ENCODE measurements at regions not wholly inside any gene's neighbourhood (a gene's known extent, or its start where the extent isn't known, plus 50 kb on each side); places are given as distances from the start of the nearest gene placed in this dataset.

GRCh38 chr4:22097596-22097995 lies 149.0 kb upstream of the KCNIP4 start:
- H3K9me2 ChIP-seq (ENCODE audit: low read depth, low read length): no peaks in the 10 kb centered on the region
- no peak overlapping the region for H2AFZ ChIP-seq (ENCODE audit: low read length)
- no peaks in the 10 kb centered on the region for H3K36me3 ChIP-seq (ENCODE audit: insufficient read depth, low read length)
- H3K4me3 ChIP-seq (ENCODE audit: low read depth, low read length, poor library complexity, severe bottlenecking): no peak overlapping the region
- no peak for TF ChIP-seq CTCF (IDR thresholded peaks at IDR 0.05; ENCODE audit: low read length)
- TF ChIP-seq EZH2 (IDR thresholded peaks at IDR 0.05; ENCODE audit: borderline replicate concordance, low read length): no peak
- H3K27ac ChIP-seq (ENCODE audit: low read depth, low read length, poor library complexity, severe bottlenecking): no peak overlapping the region
- H4K20me1 ChIP-seq (ENCODE audit: insufficient read depth, low read length): no peaks in the 10 kb centered on the region
- H3K9ac ChIP-seq (ENCODE audit: low read length): no peak overlapping the region
- H3K9me3 ChIP-seq (ENCODE audit: low read length): no peaks in the 10 kb centered on the region
- no peaks in the 10 kb centered on the region for H3K4me1 ChIP-seq (ENCODE audit: insufficient read depth, low read length, severe bottlenecking)
- no peaks in the 10 kb centered on the region for H3K79me2 ChIP-seq (ENCODE audit: insufficient read depth, low read length)
- no peaks in the 10 kb centered on the region for H3K27me3 ChIP-seq (ENCODE audit: insufficient read depth, low read length)
- no peaks in the 10 kb centered on the region for H3F3A ChIP-seq (ENCODE audit: insufficient read depth, low read length)
- H3K4me2 ChIP-seq (ENCODE audit: low read length): no peak overlapping the region

DNA sequence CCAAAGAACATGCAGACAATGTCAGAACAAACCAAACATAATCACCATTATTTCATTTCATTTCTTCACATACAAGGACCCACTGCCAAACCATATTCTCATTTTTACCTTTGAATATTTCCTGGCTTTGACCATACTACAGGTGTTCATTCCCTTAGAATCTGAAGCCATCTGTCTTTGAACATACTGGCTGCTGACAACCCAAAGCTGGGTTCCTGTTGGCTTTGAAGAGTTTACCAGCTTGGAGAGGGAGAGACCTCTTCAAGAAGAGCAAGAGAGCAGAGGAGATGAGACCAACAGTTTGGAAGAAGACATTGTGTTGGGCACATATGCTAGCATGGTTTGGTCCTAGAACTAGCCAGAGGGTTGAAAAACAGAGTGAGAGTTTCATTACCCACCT lies 145.6 kb upstream of the KCNIP4 start:
- Histone ChIP-seq H2AFZ (ENCODE audit: low read length) (no peak overlapping the region), H3K9me2 (ENCODE audit: low read depth, low read length) (no peaks in the 10 kb centered on the region), H4K20me1 (ENCODE audit: insufficient read depth, low read length) (no peaks in the 10 kb centered on the region), H3K9ac (ENCODE audit: low read length) (no peak overlapping the region), H3K36me3 (ENCODE audit: insufficient read depth, low read length) (no peaks in the 10 kb centered on the region), H3K9me3 (ENCODE audit: low read length) (no peaks in the 10 kb centered on the region), H3K4me1 (ENCODE audit: insufficient read depth, low read length, severe bottlenecking) (no peaks in the 10 kb centered on the region), H3K27me3 (ENCODE audit: insufficient read depth, low read length) (no peaks in the 10 kb centered on the region), H3K4me3 (ENCODE audit: low read depth, low read length, poor library complexity, severe bottlenecking) (no peak overlapping the region), H3F3A (ENCODE audit: insufficient read depth, low read length) (no peaks in the 10 kb centered on the region), H3K79me2 (ENCODE audit: insufficient read depth, low read length) (no peaks in the 10 kb centered on the region), H3K4me2 (ENCODE audit: low read length) (no peak overlapping the region), H3K27ac (ENCODE audit: low read depth, low read length, poor library complexity, severe bottlenecking) (no peak overlapping the region)
- TF ChIP-seq EZH2 (IDR thresholded peaks at IDR 0.05; ENCODE audit: borderline replicate concordance, low read length) (no peak), CTCF (IDR thresholded peaks at IDR 0.05; ENCODE audit: low read length) (no peak)

GRCh38 chr4:22093126-22093525 lies 144.6 kb upstream of the KCNIP4 start:
- TF ChIP-seq EZH2 (IDR thresholded peaks at IDR 0.05; ENCODE audit: borderline replicate concordance, low read length) (no peak), CTCF (IDR thresholded peaks at IDR 0.05; ENCODE audit: low read length) (no peak)
- H3K79me2 ChIP-seq (ENCODE audit: insufficient read depth, low read length): no peaks in the 10 kb centered on the region
- H3K4me2 ChIP-seq (ENCODE audit: low read length): no peak overlapping the region
- no peaks in the 10 kb centered on the region for H3K27me3 ChIP-seq (ENCODE audit: insufficient read depth, low read length)
- H3K9me2 ChIP-seq (ENCODE audit: low read depth, low read length): no peaks in the 10 kb centered on the region
- H3K4me3 ChIP-seq (ENCODE audit: low read depth, low read length, poor library complexity, severe bottlenecking): no peak overlapping the region
- no peaks in the 10 kb centered on the region for H4K20me1 ChIP-seq (ENCODE audit: insufficient read depth, low read length)
- H2AFZ ChIP-seq (ENCODE audit: low read length): no peak overlapping the region
- H3F3A ChIP-seq (ENCODE audit: insufficient read depth, low read length): no peaks in the 10 kb centered on the region
- no peaks in the 10 kb centered on the region for H3K9me3 ChIP-seq (ENCODE audit: low read length)
- H3K27ac ChIP-seq (ENCODE audit: low read depth, low read length, poor library complexity, severe bottlenecking): no peak overlapping the region
- no peaks in the 10 kb centered on the region for H3K36me3 ChIP-seq (ENCODE audit: insufficient read depth, low read length)
- no peak overlapping the region for H3K9ac ChIP-seq (ENCODE audit: low read length)
- H3K4me1 ChIP-seq (ENCODE audit: insufficient read depth, low read length, severe bottlenecking): no peaks in the 10 kb centered on the region
